MM.1S (cell line): ENCODE measurements at regions not wholly inside any gene's neighbourhood (a gene's known extent, or its start where the extent isn't known, plus 50 kb on each side); places are given as distances from the start of the nearest gene placed in this dataset.

Experiments used
- DNase-seq: peaks from one replicate; pipeline ENCODE4 v3.0.0-alpha.2; 2015
- H2AFZ ChIP-seq: fragments of 300-600 bp; sonication (generic); 2 replicates; pipeline ENCODE4 v1.6.0; 2016; ENCODE audit warnings: antibody characterized with exemption, low read length
- H3F3A ChIP-seq: fragments of 300-600 bp; sonication (generic); 2 replicates; pipeline ENCODE4 v1.6.1; 2016; ENCODE audit warnings: mild to moderate bottlenecking, antibody characterized with exemption, low read length, moderate library complexity, mixed read lengths; ENCODE audit not compliant: insufficient read depth
- H3K27ac ChIP-seq: fragments of 300-600 bp; sonication (generic); 2 replicates; pipeline ENCODE4 v1.5.1; 2016; ENCODE audit warnings: mild to moderate bottlenecking, low read length
- H3K27me3 ChIP-seq: fragments of 300-600 bp; sonication (generic); replicated peaks from 2 replicates; pipeline ENCODE4 v1.6.0; 2016; ENCODE audit warnings: low read length; ENCODE audit not compliant: insufficient read depth
- H3K36me3 ChIP-seq: fragments of 300-600 bp; sonication (generic); replicated peaks from 2 replicates; pipeline ENCODE4 v1.6.1; 2016; ENCODE audit warnings: mild to moderate bottlenecking, low read length, mixed read lengths; ENCODE audit not compliant: insufficient read depth
- H3K4me1 ChIP-seq: fragments of 300-600 bp; sonication (generic); 2 replicates; pipeline ENCODE4 v1.6.1; 2016; ENCODE audit warnings: low read length, mixed read lengths
- H3K4me2 ChIP-seq: fragments of 300-600 bp; sonication (generic); 2 replicates; pipeline ENCODE4 v1.6.0; 2016; ENCODE audit warnings: low read depth, low read length
- H3K4me3 ChIP-seq: fragments of 300-600 bp; sonication (generic); 2 replicates; pipeline ENCODE4 v1.5.1; 2016; ENCODE audit warnings: low read length, mixed read lengths
- H3K79me2 ChIP-seq: fragments of 300-600 bp; sonication (generic); 2 replicates; pipeline ENCODE4 v1.6.1; 2016; ENCODE audit warnings: mixed run types, low read length, mixed read lengths
- H3K9ac ChIP-seq: fragments of 300-600 bp; sonication (generic); 2 replicates; pipeline ENCODE4 v1.6.1; 2016; ENCODE audit warnings: low read length, mixed read lengths
- H3K9me2 ChIP-seq: fragments of 300-600 bp; sonication (generic); replicated peaks from 2 replicates; pipeline ENCODE4 v1.6.1; 2016; ENCODE audit warnings: mild to moderate bottlenecking, low read length, mixed read lengths; ENCODE audit not compliant: insufficient read depth
- H3K9me3 ChIP-seq: fragments of 300-600 bp; sonication (generic); replicated peaks from 2 replicates; pipeline ENCODE4 v1.6.1; 2016; ENCODE audit warnings: mild to moderate bottlenecking, low read length, mixed read lengths; ENCODE audit not compliant: insufficient read depth
- H4K20me1 ChIP-seq: fragments of 300-600 bp; sonication (generic); 2 replicates; pipeline ENCODE4 v1.6.1; 2016; ENCODE audit warnings: mild to moderate bottlenecking, low read length, moderate library complexity, mixed read lengths; ENCODE audit not compliant: insufficient read depth
- CTCF ChIP-seq: fragments of 300-600 bp; sonication (generic); IDR thresholded peaks from 2 replicates; pipeline ENCODE4 v1.5.1; 2016; ENCODE audit warnings: antibody characterized with exemption, low read length, mixed read lengths
- EZH2 ChIP-seq: fragments of 300-600 bp; sonication (generic); optimal IDR thresholded peaks from 2 replicates; pipeline ENCODE3; 2017; ENCODE audit warnings: low read depth, mild to moderate bottlenecking, antibody characterized with exemption, low read length, mixed read lengths
- EZH2phosphoT487 ChIP-seq: fragments of 300-600 bp; sonication (generic); IDR thresholded peaks from 2 replicates; pipeline ENCODE4 v1.6.1; 2018; ENCODE audit warnings: antibody characterized with exemption, low read length

- H3K36me3 ChIP-seq, result no peaks in the 10 kb centered on the region
- H3F3A ChIP-seq, result no peaks in the 10 kb centered on the region
- no peak overlapping the region for H3K4me3 ChIP-seq
- no peaks in the 10 kb centered on the region for H3K79me2 ChIP-seq
- peak; percentile 50 for DNase-seq
- H3K27ac ChIP-seq, result no peak overlapping the region
- H3K9me3 ChIP-seq, result no peaks in the 10 kb centered on the region
- H2AFZ ChIP-seq, result no peak overlapping the region
- no peaks in the 10 kb centered on the region for H3K9me2 ChIP-seq
- no peak overlapping the region for H3K4me2 ChIP-seq
- TF ChIP-seq EZH2phosphoT487, result no peak
- no peak for TF ChIP-seq CTCF
- TF ChIP-seq EZH2, result no peak
- no peaks in the 10 kb centered on the region for H3K27me3 ChIP-seq
- H3K4me1 ChIP-seq, result no peaks in the 10 kb centered on the region
- no peaks in the 10 kb centered on the region for H4K20me1 ChIP-seq
- no peak overlapping the region for H3K9ac ChIP-seq
Measured at GRCh38 chr3:78285032-78285728, 1245.3 kb downstream of the ROBO2 start.

DNA sequence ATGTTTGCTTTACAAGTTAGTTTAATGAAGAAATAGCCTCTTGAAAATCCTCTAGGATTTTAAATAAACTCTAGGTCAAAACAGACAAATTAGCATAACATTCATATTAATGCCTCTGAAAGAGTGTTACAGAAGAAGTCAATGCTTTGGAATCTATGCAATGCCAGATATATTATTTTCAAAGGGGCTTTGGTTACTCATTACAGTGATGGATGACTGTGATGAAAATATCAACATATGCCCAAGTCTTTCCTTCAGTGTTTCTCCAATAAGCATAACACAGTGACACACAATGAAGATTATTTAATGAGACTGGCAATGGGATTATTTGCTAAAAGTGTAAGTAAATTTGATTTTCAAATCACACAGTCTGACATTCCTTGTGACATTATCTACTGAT is 1247.2 kb downstream of the ROBO2 start:
- no peaks in the 10 kb centered on the region for H3K36me3 ChIP-seq
- no peaks in the 10 kb centered on the region for H3K79me2 ChIP-seq
- H3K4me3 ChIP-seq, result no peak overlapping the region
- no peak for TF ChIP-seq CTCF
- no peak for TF ChIP-seq EZH2phosphoT487
- no peak for TF ChIP-seq EZH2
- no peaks in the 10 kb centered on the region for H3K9me2 ChIP-seq
- no peaks in the 10 kb centered on the region for H3F3A ChIP-seq
- no peaks in the 10 kb centered on the region for H3K9me3 ChIP-seq
- H3K27ac ChIP-seq, result no peak overlapping the region
- H3K4me2 ChIP-seq, result no peak overlapping the region
- no peak overlapping the region for H3K9ac ChIP-seq
- H3K27me3 ChIP-seq, result no peaks in the 10 kb centered on the region
- no peaks in the 10 kb centered on the region for H3K4me1 ChIP-seq
- no peak for DNase-seq
- H4K20me1 ChIP-seq, result no peaks in the 10 kb centered on the region
- H2AFZ ChIP-seq, result no peak overlapping the region

DNA sequence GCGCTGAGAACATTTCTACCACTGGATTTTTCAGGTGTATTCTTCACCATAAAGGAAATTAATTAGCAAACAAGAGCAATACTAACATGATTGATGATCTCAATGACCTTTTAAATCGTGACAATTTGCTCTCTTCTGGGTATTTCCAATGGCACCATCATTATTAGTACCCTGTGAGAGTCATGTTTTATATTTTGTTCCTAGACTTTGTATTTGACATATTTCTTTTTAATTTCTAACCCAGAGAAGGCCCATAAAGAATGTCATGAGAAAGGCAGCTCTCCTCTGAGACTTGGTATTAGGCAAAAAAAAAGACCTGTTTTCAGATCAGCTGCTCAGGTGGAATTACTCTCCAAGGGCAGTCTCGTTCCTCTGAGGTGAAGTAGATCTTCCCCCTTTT is 1253.4 kb downstream of the ROBO2 start:
- H3K4me1 ChIP-seq, result no peaks in the 10 kb centered on the region
- H3K79me2 ChIP-seq, result no peaks in the 10 kb centered on the region
- H3K27ac ChIP-seq, result no peak overlapping the region
- TF ChIP-seq EZH2phosphoT487 (no peak), EZH2 (no peak), CTCF (no peak)
- no peak overlapping the region for H3K9ac ChIP-seq
- no peak overlapping the region for H3K4me2 ChIP-seq
- H2AFZ ChIP-seq, result no peak overlapping the region
- no peaks in the 10 kb centered on the region for H4K20me1 ChIP-seq
- no peak for DNase-seq
- no peaks in the 10 kb centered on the region for H3F3A ChIP-seq
- no peaks in the 10 kb centered on the region for H3K36me3 ChIP-seq
- H3K9me2 ChIP-seq, result no peaks in the 10 kb centered on the region
- H3K27me3 ChIP-seq, result no peaks in the 10 kb centered on the region
- H3K9me3 ChIP-seq, result no peaks in the 10 kb centered on the region
- no peak overlapping the region for H3K4me3 ChIP-seq
